ENCODE measurements at regions not wholly inside any gene's neighbourhood (a gene's known extent, or its start where the extent isn't known, plus 50 kb on each side); places are given as distances from the start of the nearest gene placed in this dataset.

DNA sequence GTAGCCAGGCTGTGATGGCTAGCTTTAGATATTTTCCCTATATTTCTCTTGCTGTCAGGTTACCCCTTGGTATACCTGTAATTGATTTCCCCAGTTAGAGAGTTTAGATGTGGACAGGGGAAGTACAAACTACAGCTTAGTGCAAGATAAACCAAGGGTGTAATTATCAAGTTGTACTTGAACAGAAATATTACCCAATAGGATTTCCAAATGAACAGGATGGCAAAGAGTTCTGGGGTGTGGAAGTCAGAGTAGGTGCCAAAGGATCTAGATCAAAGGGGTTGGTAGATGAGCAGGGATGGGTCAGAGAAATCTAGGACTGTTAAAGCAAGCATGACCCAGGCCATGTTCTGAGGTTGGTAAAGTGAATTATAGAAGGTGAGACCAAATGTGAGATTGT is 585.2 kb downstream of the CCDC85A start:
- TF ChIP-seq, protein P1, sequence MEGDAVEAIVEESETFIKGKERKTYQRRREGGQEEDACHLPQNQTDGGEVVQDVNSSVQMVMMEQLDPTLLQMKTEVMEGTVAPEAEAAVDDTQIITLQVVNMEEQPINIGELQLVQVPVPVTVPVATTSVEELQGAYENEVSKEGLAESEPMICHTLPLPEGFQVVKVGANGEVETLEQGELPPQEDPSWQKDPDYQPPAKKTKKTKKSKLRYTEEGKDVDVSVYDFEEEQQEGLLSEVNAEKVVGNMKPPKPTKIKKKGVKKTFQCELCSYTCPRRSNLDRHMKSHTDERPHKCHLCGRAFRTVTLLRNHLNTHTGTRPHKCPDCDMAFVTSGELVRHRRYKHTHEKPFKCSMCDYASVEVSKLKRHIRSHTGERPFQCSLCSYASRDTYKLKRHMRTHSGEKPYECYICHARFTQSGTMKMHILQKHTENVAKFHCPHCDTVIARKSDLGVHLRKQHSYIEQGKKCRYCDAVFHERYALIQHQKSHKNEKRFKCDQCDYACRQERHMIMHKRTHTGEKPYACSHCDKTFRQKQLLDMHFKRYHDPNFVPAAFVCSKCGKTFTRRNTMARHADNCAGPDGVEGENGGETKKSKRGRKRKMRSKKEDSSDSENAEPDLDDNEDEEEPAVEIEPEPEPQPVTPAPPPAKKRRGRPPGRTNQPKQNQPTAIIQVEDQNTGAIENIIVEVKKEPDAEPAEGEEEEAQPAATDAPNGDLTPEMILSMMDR (IDR thresholded peaks at IDR 0.05), result no peak
- TF ChIP-seq POLR2A (IDR thresholded peaks at IDR 0.05) (no peak), EP300 (IDR thresholded peaks at IDR 0.05) (no peak)

Measured in ovary (tissue), 3 donors.